GM19023 (cell line): ENCODE measurements at regions not wholly inside any gene's neighbourhood (a gene's known extent, or its start where the extent isn't known, plus 50 kb on each side); places are given as distances from the start of the nearest gene placed in this dataset.
"Not testable (repeated sequence)": the region's sequence is repeated elsewhere in the genome, so short reads cannot be mapped to it uniquely, and the experiment has no call there.

Experiments
- ATAC-seq: cut with Tn5 transposase; IDR thresholded peaks from one replicate; pipeline ENCODE4 v1.9.1; 2021; ENCODE audit warnings: mild to moderate bottlenecking, moderate library complexity; ENCODE audit not compliant: unreplicated experiment

DNA sequence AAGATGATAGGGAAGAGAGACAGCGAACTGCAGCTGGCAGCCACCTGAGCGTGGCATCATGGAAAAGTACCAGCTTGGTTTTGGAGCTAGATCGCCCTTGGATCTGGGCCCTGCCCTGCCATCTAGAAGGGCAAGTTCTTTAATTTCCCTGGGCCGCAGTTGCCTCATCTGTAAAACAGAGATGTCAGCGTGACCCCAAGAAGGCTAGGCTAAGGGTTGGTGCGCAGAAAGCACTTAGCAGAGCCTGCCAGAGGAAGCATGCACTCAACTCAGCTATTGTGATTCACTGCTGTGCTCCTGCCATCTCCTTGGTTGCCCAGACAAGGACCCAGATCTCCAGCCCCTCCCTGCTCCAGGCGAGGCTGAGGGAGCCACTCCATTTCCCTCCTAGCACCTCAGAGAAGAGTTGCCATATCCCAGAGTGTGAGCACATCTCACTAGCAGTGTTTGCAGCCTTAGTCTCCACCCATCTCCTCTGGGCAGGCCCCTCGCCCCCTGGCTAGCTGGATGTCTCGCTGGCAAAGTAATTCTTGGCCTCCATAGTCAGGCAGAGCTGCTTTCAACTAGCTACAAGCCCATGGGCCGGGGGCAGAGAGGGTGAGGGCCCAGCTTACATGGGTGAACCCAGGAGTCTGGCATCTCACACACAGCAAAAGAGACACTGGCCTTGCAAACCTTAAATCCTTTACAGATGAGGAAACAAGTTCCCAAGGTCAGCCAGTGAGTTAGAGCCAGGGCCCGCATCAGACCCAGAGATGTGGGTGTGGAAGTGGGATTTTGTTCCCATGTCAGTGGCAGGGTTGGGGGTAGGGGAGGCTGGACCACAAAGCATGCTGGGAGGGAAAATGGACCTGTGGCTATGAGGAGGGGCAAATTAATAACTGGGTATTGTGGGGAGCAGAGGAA is 280.7 kb upstream of the TLE3 start:
- no peak for ATAC-seq

DNA sequence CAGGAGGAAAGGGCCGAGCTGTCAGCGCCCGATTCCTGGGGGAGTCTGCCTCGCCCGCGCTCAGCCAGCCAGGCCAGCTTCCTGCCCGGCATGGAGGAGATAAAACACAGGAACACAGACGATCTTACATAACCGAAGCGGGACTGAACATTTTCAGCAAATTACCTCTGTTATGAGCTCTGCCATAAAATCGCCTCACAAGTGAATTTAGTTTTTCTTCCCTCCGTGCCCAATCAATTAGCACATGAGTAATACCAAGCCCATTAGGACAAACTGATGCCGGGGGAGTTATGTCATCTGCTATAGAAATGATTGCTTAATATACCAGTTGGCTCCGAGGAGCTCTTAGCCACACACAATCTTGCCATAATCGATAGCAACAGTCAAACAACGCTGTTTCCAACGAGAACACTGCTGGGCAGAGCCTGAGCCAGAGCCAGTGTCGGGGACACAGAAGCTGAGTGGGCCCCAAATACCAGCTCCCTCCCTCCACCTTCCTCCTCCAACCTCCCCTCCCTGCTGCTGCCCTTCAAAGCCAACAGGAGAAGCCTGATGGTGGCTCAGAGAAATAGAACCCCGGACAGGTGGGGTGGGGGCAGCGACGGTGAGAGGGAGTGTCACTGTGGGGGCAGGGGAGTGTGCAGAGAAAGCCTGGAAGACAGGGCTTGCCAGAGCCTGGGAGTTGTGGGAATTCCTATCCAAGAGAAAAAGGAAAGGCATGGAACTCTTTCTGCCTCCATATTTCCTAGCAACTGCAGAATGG is 279.4 kb upstream of the TLE3 start:
- ATAC-seq = no peak

DNA sequence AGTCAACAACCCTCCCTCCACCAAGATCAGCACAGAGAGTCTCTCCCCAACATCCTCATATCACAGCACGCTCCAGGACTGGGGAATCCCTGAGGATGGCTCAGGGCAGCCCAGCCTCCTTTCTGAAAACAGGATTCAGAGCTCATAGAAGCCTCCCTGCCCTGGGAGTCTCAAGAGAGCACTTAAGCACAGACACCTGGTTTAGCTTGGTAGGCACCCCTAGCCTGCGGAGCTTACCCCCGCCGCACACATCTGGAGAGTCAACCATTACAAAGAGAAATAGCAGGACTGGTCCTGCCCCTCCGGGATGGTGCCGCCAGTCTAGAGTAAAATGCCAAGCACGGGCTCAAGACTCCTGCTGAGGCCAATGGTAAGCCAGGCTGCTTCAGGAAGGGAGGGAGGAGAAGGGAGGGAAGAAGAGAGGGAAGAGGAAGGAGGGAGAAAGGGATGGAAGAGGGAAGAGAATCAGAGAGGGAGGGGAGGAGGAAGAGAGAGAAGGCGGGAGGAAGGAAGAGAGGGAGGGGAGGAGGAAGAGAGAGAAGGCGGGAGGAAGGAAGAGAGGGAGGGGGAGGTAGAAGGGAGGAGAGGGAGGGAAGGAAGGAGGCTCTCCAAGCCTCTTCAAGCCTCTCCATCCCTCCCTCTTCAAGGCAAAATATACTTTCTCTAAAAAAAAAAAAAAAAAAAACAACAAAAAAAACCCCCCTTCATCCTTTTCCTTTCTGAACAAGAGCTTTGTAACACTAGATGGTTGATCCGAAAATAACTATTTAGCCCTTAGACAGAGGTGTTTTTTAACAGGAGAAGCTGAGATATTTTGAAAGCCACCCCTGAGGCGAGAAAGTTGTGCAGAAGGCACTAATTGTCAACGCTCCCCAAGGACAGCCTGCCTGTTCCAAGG is 278.6 kb upstream of the TLE3 start:
- no peak for ATAC-seq

DNA sequence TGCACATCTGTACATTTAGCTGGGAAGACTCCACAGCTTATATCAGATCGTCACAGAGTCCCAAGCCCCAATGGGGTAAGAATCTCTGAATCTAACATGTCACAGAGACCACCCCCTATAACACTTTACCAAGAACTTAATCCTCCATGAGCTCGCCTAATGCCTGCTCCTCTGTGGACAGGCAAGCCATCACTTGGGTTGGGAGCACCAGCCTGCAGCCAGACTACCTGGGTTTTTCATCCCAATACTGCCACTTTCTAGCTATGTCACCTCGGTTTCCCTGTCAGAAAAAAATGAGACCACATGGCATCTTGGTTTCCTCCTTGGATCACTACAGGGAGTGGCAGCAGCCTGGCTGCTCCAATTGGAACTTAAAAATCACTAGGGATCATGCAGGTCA is 277.9 kb upstream of the TLE3 start:
- ATAC-seq = no peak

DNA sequence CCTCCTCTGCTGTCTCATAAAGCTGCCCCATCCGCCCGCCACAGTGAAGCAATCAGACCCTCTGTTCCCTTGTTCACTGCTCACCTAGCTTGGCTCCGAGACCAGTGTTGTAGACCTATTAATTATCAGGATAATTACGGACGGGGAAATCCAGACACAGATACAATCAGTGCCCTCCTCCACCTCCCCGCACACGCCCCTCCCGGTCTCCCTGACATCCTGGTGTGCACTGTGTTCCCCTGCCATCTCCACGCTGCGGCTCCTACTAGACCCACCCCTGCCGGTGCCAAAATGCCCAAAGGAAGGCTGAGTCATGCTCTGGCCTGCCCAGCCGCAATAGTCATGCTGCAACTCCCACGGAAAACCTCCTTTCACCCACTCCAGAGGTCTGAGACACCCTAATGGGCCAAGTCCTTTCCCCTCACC is 277.3 kb upstream of the TLE3 start:
- no peak for ATAC-seq

DNA sequence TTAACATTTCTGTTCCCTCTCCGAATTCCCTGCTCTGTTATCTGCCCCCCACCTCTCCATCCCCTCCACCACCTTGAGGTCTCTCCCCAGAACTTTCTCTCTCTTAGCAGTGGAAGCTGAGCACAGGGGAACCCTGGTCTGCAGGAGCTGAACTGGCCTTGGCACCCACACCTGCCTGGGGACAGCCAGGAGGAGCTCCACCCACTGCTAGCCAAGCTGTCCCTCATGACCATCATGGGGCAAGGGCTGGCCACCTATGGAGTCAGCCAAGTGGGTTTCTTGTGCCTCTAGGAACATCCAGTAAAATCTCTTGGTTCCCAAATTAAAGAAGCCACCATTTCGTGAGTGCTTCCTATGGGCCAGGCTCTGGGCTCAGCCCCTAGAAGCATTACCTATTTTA is 276.4 kb upstream of the TLE3 start:
- no peak for ATAC-seq

DNA sequence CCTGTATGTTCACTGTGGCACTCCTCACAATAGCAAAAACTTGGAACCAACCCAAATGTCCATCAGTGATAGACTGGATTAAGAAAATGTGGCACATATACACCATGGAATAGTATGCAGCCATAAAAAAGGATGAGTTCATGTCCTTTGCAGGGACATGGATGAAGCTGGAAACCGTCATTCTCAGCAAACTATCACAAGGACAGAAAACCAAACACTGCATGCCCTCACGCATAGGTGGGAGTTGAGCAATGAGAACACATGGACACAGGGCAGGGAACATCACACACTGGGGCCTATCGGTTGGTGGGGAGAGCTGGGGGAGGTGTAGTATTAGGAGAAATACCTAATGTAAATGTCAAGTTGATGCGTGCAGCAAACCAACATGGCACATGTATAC is 275.7 kb upstream of the TLE3 start:
- not testable (repeated sequence) for ATAC-seq

DNA sequence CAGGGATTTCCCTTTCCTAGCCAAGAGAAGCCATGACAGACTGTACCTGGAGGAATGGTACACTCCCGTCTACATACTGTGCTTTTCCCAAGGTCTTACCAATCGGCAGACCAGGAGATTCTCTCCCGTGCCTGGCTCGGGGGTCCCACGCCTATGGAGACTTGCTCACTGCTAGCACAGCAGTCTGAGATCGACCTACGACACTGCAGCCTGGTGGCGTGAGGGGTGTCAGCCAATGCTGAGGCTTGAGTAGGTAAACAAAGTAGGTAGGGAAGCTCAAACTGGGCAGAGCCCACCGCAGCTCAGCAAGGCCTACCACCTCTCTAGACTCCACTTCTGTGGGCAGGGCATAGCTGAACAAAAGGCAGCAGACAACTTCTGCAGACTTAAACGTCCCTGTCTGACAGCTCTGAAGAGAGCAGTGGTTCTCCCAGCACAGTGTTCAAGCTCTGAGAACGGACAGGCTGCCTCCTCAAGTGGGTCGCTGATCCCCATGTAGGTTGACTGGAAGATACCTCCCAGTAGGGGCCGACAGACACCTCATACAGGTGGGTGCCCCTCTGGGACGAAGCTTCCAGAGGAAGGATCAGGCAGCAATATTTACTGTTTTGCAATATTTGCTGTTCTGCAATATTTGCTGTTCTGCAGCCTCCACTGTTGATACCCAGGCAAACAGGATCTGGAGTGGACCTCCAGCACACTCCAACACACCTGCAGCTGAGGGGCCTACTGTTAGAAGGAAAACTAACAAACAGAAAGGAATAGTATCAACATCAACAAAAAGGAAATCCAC is 270.4 kb upstream of the TLE3 start:
- ATAC-seq = not testable (repeated sequence)

DNA sequence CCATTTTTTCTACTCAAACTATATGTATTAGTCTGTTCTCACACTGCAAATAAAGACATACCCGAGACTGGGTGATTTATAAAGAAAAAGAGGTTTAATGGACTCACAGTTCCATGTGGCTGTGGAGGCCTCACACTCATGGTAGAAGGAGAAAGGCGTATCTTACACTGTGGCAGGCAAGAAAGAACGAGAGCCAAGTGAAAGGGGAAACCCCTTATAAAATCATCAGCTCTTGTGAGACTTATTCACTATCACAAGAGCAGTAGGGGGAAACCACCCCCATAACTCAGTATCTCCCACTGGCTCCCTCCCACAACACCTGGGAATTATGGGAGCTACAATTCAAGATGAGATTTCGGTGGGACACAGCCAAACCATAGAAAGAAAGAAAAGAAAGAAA is 266.3 kb upstream of the TLE3 start:
- not testable (repeated sequence) for ATAC-seq

DNA sequence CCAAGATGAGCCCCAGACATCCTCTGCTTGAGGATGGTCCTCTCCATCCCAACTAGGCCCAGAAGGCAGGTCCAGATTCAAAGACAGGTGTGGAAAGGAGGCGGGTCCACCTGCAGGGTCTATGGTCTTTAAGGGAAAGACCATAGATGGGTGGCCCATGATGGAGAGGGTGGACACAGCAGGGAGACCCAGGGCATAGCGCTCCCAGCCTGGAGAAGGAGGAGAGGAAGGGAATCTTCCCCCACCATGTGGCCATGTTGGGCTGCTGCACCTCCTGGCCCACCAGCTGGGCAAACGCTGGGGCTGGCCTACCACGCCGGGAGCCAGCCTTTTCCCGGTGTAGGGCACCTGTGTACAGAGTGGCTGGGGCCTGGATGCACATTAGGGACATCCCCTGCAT is 265.2 kb upstream of the TLE3 start:
- no peak for ATAC-seq

DNA sequence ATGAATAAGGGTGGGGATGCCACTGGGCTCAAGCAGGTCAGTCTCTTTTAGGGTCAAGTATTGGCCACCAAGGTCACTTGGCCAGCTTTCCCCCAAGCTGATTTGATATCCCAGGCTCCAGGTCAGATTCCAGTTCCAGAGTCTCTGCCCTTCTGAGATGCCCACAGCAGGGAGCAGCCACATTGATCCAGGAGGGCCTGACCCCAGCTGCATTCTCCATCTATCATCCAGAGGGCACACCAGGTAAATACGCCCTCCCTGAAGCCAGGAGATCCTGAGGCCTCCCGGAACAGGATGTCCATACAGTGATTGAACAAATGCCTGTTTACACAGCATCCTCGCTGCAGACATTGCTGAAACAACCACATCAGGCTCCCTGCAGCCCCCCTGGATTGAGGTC is 264.6 kb upstream of the TLE3 start:
- ATAC-seq = no peak

DNA sequence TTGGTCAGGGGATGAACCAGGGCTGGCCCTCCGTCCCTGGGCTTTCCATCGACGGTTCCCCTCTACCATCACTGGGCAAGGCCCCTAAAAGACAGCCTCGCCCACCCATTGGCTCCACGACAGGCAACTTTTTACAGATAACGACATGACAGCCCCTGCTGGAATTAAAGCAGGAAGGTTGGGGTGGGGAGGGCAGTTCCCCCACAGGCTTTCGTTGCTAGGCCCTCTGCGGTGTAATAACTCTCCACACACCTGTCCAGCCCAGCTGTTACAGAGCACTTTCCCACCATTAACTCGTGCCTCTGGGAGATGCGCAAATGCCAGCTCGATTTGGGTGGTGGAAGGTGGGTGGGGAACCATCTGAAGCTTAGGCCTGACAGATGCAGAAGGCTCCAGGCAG is 264.2 kb upstream of the TLE3 start:
- no peak for ATAC-seq

DNA sequence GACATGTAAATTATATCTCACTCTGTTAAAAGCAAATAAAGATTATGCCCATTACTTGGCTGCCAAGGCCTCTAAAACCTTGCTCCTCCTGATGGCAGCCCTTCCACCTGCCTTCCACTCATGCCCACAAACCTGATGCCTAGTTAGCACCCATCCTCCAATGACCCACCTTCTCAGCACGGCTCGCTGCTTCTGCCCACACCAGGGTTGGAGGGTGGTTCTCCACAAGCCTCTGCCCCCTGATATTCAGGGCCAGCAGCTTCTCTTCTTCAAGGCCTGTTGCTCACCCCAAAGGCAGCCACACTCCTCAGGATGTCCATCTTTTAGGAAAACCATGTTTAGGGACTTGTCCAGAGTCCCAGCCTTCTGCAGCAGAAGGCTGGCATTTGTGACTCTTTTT is 263.4 kb upstream of the TLE3 start:
- no peak for ATAC-seq

DNA sequence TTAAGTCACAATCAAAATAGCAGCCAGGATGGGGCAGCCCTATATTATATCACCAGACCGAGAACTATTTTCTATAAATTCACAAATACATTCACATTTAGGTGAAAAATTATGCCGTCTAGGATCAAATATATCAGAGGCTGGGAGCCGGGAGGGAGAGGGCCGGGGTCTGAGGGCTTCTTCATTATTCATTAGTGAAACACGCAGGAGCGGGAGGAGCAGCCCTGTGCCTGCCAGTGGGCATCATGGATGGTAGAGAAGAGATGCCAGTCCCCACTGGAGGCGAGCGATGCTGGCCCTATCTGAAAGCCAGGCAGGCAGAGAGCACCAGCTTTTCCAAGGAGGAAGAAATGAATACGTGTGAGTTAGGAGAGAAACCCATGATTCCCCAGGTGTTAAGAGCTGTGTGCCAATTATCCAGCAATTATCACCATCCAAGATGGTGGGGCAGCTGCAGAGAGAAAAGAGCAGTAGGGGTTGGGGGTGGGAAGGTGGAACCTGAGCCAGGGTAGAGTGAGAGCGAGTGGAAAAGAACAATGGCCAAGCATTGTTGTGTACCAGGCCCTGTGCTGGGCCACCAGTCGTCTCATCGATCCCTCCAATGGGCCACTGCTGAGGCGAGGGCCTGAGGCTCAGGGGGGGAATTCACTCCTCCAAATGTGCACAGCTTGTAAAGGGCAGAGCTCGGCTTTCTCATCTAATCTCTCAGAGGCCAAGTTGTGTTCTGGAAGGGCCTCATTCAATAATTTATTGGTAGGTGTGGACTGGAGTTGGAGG is 261.3 kb upstream of the TLE3 start:
- no peak for ATAC-seq

DNA sequence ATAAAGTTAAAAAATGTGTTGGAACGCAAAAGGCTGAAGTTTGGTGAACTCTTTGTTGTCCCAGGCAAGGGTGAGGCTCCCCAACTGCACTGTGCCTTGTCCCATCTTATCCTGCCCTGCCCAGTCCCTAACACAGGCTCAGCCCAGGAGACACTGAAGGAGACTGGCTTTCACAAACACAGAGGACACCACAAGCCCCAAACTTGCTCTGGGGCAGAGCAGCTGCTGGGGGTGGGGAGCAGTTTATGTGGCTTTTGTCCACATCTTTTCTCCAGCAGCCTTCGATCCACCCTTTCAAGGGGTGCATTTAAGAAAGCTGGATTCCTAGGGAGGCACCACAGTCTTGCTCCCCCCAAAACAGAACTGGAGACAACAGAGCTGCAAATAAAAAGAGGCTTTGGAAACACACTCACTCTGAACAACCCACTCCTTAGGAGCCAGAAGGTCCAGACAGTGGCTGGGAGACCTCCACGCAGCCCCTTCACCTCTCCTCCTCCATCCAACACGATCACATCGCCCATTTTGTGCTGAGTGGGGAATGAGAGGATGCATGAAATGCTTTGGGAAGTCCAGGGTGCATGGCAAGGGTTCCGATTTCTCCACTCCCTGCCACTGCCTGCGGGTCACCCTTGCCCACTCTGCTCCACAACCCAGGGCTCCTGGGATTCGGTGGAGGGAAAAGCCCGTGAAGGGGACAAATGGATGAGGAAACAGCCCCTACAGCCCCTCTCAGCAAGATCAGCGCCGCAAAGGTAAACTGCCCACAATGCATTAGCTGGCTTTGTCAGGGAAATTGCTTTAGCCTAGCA is 260.5 kb upstream of the TLE3 start:
- ATAC-seq = no peak

DNA sequence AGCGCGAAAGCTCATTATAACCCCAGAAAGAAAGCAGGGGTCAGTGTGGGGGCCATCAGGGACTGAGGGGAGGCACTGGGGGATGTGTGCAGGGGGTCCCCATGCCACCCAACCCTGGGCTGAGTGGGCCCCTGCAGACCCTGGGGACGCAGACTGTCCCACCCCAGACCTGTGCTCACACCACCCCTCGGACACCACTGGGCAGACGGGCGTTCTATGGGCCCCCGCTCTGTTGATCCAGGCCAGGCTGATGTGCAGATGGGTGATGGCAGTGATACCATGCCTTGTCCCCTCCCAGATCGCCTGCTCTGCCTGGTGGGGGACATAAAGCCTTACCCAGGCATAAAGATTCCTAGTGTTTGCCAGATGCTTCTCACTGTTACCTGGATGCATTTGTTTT is 259.7 kb upstream of the TLE3 start:
- ATAC-seq = no peak

DNA sequence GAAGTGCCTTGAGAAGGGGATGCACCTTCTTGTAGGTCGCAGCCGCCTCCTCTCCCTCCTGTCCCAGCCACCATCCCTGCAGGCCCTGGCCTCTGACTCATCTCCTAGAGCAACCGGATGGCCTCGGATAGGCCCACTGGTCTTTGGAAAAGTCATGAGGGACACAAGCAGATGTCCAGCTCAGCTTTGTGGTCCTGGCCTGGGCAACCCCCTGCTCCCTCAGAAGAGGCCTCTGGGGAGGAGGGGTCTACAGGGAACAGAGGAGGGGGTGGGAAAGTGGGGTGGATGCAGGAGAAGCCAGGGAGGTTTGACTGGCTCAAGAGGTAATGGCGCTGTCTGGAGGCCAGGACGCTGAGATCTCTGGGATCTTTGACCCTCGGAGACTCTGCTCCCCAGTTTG is 259.2 kb upstream of the TLE3 start:
- no peak for ATAC-seq

DNA sequence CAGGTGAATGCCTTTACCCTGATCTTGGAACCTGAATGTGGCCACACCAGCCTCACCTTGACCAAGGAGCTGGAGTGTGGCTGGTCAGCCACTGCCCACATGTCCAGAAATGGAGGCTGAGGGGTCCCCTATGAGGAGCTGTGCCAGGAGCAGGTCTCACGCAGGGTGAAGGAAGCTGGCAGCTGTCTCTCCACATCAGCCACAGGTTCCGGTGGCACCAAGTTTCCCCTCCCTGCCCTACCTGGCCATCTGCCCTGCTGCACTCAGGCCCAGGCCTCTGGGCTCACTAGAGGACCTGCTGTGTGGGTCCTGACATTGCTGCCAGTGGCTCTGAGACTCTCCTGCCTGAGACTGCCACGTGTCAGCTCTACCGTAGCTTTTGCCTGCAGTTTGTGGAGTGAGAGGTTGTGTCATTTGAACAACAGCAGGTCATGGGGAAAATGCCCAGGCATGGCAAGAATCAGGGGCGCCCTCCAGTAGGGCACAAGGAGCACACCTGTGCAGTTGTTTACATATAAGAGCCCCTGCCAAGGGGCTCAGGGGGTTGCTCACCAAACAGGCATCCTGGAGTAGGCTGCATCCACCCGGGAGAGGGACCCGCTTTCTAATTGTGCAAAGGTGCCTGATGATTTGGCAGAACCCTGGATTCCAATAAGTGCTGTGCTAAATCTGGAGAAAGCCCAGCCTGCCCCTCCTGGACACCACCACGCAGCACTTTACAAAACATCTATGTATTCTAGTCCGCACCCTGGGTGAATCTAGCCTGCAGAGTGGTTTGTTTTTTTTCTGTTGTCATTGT is 258.5 kb upstream of the TLE3 start:
- ATAC-seq = no peak
